Panc1 (cell line): ENCODE measurements at regions not wholly inside any gene's neighbourhood (a gene's known extent, or its start where the extent isn't known, plus 50 kb on each side); places are given as distances from the start of the nearest gene placed in this dataset.
A peak's percentile ranks its signal among the peaks of the same experiment; 100 is the strongest.

ENCODE experiments used
- ATAC-seq: fragments of 200-7000 bp; cut with Tn5 transposase; 2 replicates; pipeline ENCODE4 v1.9.1; 2020; ENCODE audit warnings: mild to moderate bottlenecking, moderate library complexity
- BruUV-seq: library from RNA; stranded (reverse); fragments of 400-500 nt; replicated peaks from 2 replicates; lab custom pipeline; 2021; lab: Mats Ljungman, UMichigan
- CTCF ChIA-PET: fragments of 300-600 bp; sonication (Branson Sonifier 250); formaldehyde crosslinking; loops from one replicate; lab custom pipeline; 2022; ENCODE audit warnings: antibody characterized with exemption; lab: Charles Lee
- POLR2A ChIA-PET: fragments of 300-600 bp; sonication (Branson Sonifier 250); formaldehyde crosslinking; loops from one replicate; lab custom pipeline; 2022; ENCODE audit warnings: antibody characterized with exemption; lab: Charles Lee
- DNase-seq: peaks from one replicate; pipeline ENCODE4 v3.0.0-alpha.2; 2010; ENCODE audit warnings: low read depth, low spot score
- H3K27ac ChIP-seq: 2 replicates; pipeline ENCODE4 v1.5.1; 2011; ENCODE audit warnings: mild to moderate bottlenecking, low read length, inconsistent platforms
- H3K27me3 ChIP-seq: fragments of 200-500 bp; sonication (Bioruptor generic); 2 replicates; pipeline ENCODE4 v1.6.0; 2014; ENCODE audit warnings: low read length, inconsistent platforms; ENCODE audit not compliant: control insufficient read depth, insufficient read depth
- H3K36me3 ChIP-seq: fragments of 200-500 bp; sonication (Bioruptor generic); 2 replicates; pipeline ENCODE4 v1.5.1; 2014; ENCODE audit warnings: inconsistent platforms, mild to moderate bottlenecking, low read length, moderate library complexity; ENCODE audit not compliant: control insufficient read depth, insufficient read depth
- H3K4me1 ChIP-seq: 2 replicates; pipeline ENCODE4 v1.5.1; 2011; ENCODE audit warnings: inconsistent platforms, mild to moderate bottlenecking, low read length, moderate library complexity; ENCODE audit not compliant: control insufficient read depth, insufficient read depth
- H3K4me3 ChIP-seq, 2 experiments: 2 replicates each; pipeline ENCODE4 v1.5.1; 2011 to 2012; ENCODE audit warnings: low read depth in 2 of 2, low read length in 2 of 2, mild to moderate bottlenecking in 2 of 2, inconsistent platforms in 1 of 2, moderate library complexity in 1 of 2
- H3K9me3 ChIP-seq: fragments of 200-500 bp; sonication (Bioruptor generic); 2 replicates; pipeline ENCODE4 v1.5.1; 2014; ENCODE audit warnings: low read depth, mild to moderate bottlenecking, inconsistent platforms, low read length, moderate library complexity; ENCODE audit not compliant: control insufficient read depth, insufficient read depth
- POLR2AphosphoS5 ChIP-seq: IDR thresholded peaks from 2 replicates; pipeline ENCODE4 v1.6.1; 2012; ENCODE audit warnings: mild to moderate bottlenecking, low read depth, low read length, moderate library complexity
- SIN3A ChIP-seq: IDR thresholded peaks from 2 replicates; pipeline ENCODE4 v1.6.1; 2012; ENCODE audit warnings: low read depth, mild to moderate bottlenecking, low read length, moderate library complexity, borderline replicate concordance; ENCODE audit not compliant: insufficient read depth
- TCF7L2 ChIP-seq: IDR thresholded peaks from 2 replicates; pipeline ENCODE4 v1.6.1; 2011; ENCODE audit warnings: mild to moderate bottlenecking, low read depth, low read length, inconsistent platforms
- in situ Hi-C: cut with HindIII; loops from 2 replicates; pipeline ENCODE4 v1.10.0; 2016; ENCODE audit warnings: low sequenced_read_pairs, low pct_unique_long_range_greater_than_20kb
- intact Hi-C: fragments of 100-400 bp; cut with micrococcal nuclease; formaldehyde crosslinking; loops from one replicate; pipeline ENCODE4 v1.10.0; 2022; ENCODE audit not compliant: unreplicated experiment
- TF ChIP-seq, protein P1 (sequence below), 2 experiments: IDR thresholded peaks; 2 replicates each; pipeline ENCODE4 v1.6.1; 2011 to 2012; ENCODE audit warnings: low read depth in 2 of 2, control low read depth in 1 of 2, low read length in 1 of 2, mild to moderate bottlenecking in 1 of 2, moderate library complexity in 1 of 2; ENCODE audit not compliant: insufficient read depth in 1 of 2
- TF ChIP-seq, protein P2 (sequence below): fragments of 450-650 bp; IDR thresholded peaks from 2 replicates; pipeline ENCODE4 v1.5.1; 2017; ENCODE audit warnings: mild to moderate bottlenecking

DNA sequence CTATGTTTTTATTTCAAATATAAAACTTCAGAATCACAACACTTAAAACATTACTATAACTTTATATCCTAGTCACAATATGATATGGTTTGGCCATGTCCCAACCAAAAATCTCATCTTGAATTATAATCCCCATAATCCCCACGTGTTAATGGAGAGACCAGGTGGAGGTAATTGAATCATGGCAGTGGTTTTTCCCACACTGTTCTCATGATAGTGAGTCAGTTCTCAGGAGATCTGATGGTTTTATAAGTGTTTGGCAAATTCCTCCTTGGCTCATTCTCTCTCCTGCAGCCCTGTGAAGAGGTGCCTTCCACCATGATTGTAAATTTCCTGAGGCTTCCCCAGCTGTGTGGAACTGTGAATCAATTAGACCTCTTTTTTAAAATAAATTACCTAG lies 307.6 kb downstream of the SPRY2 start:
- Histone ChIP-seq H3K27ac (no peak overlapping the region), H3K4me3 (no peak overlapping the region), H3K36me3 (no peaks in the 10 kb centered on the region; the same call in 1 of the 2 replicates), H3K27me3 (no peaks in the 10 kb centered on the region), H3K9me3 (peaks cover 6% of the 10 kb centered on the region; the same call in 1 of the 2 replicates), H3K4me1 (peaks cover 8% of the 10 kb centered on the region; the same call in 1 of the 2 replicates)
- no TSS peak for BruUV-seq
- in situ Hi-C loops, result no loop called here
- POLR2A ChIA-PET, result no interaction called here
- intact Hi-C loops, result no loop called here
- CTCF ChIA-PET, result no interaction called here
- DNase-seq, result no peak
- no peak for ATAC-seq
- TF ChIP-seq, protein P1, sequence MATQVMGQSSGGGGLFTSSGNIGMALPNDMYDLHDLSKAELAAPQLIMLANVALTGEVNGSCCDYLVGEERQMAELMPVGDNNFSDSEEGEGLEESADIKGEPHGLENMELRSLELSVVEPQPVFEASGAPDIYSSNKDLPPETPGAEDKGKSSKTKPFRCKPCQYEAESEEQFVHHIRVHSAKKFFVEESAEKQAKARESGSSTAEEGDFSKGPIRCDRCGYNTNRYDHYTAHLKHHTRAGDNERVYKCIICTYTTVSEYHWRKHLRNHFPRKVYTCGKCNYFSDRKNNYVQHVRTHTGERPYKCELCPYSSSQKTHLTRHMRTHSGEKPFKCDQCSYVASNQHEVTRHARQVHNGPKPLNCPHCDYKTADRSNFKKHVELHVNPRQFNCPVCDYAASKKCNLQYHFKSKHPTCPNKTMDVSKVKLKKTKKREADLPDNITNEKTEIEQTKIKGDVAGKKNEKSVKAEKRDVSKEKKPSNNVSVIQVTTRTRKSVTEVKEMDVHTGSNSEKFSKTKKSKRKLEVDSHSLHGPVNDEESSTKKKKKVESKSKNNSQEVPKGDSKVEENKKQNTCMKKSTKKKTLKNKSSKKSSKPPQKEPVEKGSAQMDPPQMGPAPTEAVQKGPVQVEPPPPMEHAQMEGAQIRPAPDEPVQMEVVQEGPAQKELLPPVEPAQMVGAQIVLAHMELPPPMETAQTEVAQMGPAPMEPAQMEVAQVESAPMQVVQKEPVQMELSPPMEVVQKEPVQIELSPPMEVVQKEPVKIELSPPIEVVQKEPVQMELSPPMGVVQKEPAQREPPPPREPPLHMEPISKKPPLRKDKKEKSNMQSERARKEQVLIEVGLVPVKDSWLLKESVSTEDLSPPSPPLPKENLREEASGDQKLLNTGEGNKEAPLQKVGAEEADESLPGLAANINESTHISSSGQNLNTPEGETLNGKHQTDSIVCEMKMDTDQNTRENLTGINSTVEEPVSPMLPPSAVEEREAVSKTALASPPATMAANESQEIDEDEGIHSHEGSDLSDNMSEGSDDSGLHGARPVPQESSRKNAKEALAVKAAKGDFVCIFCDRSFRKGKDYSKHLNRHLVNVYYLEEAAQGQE (IDR thresholded peaks at IDR 0.05; ENCODE audit: insufficient read depth in 1 of 2, low read depth in 2 of 2, low read length in 1 of 2), result no peak
- TF ChIP-seq SIN3A, result no peak
- TF ChIP-seq POLR2AphosphoS5, result no peak
- TF ChIP-seq, protein P2, sequence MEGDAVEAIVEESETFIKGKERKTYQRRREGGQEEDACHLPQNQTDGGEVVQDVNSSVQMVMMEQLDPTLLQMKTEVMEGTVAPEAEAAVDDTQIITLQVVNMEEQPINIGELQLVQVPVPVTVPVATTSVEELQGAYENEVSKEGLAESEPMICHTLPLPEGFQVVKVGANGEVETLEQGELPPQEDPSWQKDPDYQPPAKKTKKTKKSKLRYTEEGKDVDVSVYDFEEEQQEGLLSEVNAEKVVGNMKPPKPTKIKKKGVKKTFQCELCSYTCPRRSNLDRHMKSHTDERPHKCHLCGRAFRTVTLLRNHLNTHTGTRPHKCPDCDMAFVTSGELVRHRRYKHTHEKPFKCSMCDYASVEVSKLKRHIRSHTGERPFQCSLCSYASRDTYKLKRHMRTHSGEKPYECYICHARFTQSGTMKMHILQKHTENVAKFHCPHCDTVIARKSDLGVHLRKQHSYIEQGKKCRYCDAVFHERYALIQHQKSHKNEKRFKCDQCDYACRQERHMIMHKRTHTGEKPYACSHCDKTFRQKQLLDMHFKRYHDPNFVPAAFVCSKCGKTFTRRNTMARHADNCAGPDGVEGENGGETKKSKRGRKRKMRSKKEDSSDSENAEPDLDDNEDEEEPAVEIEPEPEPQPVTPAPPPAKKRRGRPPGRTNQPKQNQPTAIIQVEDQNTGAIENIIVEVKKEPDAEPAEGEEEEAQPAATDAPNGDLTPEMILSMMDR, result no peak
- TF ChIP-seq TCF7L2, result no peak

- Histone ChIP-seq H3K27me3 (no peaks in the 10 kb centered on the region), H3K27ac (peak overlapping the region; percentile 57; the same call in 1 of the 2 replicates), H3K36me3 (no peaks in the 10 kb centered on the region; the same call in 1 of the 2 replicates), H3K4me1 (peaks cover 8% of the 10 kb centered on the region; the same call in 1 of the 2 replicates), H3K9me3 (peaks cover 6% of the 10 kb centered on the region; the same call in 1 of the 2 replicates), H3K4me3 (no peak overlapping the region)
- intact Hi-C loops, result no loop called here
- BruUV-seq, result no TSS peak
- ATAC-seq (peak; percentile 89), DNase-seq (no peak)
- POLR2A ChIA-PET, result interaction anchor here (0.6 kb wide), 1 partner anchor 10 kb away, joined by 8 read pairs; no protein-coding TSS in a partner anchor
- TF ChIP-seq SIN3A (no peak), TCF7L2 (no peak)
- TF ChIP-seq, protein P2, result peak; percentile 45
- in situ Hi-C loops, result no loop called here
- CTCF ChIA-PET, result no interaction called here
Measured at GRCh38 chr13:80030491-80030890, 310.4 kb downstream of the SPRY2 start.
